ENCODE measurements at regions not wholly inside any gene's neighbourhood (a gene's known extent, or its start where the extent isn't known, plus 50 kb on each side); places are given as distances from the start of the nearest gene placed in this dataset.

DNA sequence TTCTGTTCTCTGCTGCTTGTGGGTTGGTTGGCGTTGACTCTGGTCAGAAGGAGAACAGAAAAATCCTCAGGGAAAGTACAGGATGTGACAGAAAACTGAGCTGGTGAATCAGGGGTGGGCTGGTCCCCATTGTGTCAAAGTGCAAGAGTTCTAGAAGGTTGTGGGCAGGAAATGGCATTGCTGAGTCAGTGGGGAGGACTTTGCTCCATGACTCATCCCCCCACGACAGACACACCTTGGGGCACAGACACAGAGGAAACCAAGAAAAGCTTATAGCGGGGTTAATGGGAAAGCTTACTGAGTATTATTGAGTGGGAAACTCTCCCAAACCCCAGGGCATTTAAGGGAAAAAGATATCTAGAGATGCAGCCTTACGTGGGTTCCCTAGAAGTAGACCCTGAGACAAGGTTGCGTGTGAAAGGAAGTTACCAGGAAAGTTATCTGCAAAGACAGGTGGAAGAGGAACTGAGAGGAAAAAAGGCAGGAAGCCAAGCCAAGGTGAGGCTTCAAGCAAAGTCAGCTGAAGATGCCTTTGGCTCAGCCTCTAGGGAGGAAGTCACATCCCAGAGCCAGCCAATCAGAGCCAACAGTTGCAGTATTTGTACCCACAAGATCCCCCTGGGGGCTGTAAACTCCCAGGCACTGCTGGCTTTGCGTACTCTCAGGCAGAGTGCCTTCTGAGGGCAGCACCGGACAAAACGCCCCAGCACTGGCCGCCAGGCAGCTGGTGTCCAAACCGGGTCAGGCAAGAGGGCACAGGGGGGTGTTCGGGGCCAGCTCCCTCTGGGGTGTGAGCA lies 86.4 kb downstream of the FOXL1 start:
- DNase-seq: no peak

DNA sequence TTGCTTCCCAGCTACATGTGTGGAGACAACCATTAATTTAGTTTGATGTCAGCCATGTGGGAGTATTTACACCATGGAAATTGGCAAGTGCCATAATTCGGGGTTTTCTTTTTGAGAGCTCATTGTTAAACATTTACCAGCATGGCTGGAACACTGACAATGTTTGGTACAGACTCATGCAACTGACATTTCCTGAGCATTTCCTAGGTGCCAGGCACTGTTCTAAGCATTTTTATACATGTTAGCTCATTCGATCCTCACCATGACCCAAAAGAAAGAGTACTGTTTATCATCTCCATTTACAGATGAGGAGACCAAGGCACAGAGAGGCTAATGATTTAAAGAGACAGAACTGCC lies 86.9 kb downstream of the FOXL1 start:
- DNase-seq: no peak

DNA sequence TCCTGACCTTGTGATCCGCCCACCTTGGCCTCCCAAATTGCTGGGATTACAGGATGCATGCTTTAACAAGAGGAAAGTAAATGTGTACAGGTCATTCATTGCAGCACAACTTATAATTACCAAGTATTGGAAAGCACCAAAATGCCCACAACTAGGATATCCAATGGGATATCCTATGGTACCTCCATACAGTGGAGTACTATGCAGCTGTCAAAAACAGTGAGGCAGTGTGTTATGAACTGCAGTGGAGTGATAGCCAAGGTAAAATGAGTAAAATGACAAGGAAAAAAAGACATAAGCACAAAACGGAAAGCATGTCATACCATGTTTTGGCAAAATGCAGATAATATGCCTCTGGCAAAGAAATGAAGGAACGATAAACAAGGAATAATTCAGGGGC lies 87.6 kb downstream of the FOXL1 start:
- no peak for DNase-seq

DNA sequence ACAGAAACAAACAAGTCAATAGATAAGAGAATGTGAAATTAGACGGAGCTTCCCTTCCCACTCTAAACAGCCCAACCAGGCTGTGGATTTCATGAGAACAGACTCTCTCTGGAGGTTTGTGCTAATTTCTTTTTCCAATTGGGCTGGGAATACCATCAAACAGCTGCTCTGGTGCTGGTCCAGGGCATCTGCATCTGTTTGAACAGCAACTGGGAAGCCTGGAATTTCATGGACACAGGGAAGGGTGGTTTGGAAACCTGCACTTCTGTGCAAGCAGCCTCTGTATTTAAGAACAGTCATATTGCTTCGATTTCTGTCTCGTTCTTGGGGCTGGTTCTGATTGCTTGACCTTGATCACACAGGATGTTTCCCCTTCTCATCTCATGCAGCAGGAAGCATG lies 88.7 kb downstream of the FOXL1 start:
- no peak for DNase-seq

DNA sequence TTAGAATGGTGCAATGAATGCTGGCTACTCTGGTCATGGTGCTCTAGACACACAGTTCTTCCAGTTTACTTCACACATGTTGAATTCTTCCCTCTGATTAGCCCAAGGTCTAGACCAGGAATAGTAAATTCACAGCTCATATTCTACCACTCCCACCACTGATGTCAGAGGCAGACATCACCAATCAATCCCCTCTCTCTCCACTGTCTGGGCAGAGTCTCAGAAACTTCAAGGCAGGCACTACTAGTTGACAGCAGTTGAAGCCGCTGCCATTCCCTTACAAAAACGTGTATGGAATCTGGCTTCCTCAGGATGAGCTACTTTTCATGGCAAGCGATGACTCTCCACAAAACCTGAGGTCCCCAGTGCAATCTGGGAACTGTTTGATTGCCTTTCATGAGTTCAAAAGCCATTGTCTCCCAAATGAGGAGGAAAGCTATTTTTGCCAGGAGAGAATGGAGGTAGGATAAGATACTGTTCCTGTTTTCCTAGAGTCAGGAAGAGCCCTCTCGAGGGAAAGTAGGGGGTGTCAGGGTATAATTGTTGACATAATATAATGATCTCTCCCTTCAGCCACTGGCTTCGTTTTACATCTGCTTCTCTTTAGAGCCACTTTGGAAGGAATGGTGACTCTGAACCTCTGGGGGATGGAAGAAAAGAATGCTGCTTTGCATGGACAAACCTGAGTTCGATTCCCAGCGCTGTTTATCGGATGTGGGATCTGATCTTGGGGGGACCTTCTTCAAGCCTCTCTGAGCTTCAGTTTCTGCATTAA lies 90.0 kb downstream of the FOXL1 start:
- DNase-seq: no peak

DNA sequence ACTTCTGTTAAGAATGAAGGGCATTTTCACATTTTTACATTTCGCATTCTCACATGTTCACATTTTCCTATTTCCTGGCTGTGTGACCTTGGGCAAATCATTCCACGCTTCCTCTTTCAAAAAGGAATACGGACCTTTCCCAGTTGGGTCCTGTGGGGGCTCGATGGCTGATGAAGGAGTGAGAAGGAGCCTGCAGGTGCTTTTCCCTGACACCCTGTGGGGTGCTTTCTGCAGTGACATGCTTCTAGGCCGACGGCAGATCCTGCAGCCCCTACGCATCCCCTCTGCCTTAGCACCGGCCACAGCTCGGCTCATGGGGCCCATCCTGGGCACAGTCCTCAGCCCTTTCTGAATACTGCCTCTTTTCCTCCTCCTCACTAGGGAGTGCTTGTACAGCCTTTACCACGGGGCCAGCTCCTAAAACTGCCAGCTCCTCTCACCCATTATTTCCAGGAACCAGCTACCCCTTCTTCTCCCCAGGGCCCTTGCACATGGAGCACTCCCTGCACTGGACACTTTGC lies 91.0 kb downstream of the FOXL1 start:
- no peak for DNase-seq

DNA sequence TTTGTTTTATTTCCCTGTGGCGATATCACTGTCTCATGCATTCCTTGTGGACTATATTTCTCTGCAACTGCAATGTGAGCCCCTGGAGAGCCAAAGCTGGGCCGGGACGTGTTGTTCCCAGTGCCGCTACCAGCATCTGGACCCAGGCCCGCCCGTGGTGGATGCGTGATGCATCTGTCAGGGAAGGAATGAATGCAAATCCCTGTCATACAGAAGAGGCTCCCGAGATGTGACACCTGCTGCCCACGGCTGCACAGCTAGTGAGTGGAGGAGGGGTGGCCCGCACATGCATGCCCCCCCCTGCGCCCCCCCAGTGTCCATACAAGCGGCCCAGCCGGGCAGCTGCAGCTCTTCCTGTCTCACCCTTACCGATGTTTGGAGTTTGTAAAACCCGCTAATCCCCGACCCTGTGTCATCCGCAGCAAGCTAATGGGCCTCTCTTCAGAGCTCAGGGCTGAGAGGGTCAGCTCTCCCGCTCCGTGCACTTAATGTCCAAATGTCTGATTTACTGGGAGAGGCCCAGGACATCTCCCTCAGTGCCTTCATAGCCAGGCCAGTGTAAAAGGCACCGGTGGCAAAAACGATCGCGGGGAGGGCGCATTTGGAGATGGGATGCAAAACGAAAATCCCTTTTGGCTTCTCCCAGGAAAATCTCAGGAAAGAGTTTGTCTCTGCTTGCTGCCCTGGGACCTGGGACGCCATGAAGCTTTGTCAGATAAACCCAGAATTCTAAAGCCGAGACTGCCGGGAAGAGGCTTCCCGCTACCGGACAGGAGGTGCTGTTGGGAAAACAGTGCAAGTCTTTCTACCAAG lies 91.8 kb downstream of the FOXL1 start:
- DNase-seq: no peak

DNA sequence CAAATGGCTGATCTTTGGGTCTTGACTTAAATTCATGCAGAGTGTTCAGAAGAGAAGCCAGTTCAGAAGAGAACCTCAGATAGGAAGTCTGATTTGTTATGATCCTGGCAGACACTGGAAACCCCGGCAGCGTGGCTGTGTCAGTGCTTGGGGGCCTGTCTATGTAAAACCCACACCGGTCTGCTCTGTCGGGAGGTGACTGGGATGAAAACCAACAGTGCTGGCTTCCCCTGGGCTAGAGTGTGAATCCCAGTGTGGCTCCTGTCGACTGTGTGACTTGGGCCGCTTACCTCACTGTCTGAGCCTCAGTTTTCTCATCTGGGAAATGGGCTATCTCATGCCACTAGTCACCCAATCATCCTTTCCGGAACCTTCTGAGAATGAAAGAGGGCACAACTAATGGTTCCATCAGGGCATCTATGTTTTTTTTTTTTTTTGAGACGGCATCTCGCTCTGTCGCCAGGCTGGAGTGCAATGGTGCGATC lies 92.4 kb downstream of the FOXL1 start:
- no peak for DNase-seq

DNA sequence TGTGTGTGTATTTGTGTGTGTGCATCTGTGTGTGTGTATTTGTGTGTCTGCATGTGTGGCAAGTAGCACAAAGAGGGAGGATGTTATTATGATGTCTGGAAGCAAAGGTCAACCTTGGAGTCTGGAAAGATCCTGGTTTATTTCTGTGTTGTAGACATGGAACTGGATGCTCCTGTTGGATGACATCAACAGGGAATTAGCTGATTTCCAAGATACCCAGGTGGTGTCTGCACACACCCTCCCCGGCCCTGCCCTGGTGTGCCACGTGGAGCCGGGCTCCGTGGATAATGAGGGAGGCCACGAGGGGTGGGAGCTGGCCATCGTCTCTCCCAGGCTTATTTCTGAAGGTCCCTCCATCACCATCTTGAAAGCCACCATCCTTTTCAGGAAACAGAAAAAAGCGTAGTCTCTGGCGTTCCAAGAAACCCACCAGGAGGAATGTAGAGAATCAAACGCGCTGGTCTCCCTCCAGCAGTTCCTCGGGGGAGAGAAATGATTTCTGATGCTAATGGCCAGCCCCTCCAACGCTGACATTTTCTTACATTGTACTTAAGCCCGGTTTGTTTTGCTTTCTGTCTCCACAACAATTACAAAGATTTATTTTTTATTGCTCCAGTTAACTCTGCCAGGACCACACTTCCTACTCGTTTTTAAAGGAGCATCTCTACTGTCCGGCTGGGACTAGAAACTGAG lies 93.3 kb downstream of the FOXL1 start:
- DNase-seq: no peak

DNA sequence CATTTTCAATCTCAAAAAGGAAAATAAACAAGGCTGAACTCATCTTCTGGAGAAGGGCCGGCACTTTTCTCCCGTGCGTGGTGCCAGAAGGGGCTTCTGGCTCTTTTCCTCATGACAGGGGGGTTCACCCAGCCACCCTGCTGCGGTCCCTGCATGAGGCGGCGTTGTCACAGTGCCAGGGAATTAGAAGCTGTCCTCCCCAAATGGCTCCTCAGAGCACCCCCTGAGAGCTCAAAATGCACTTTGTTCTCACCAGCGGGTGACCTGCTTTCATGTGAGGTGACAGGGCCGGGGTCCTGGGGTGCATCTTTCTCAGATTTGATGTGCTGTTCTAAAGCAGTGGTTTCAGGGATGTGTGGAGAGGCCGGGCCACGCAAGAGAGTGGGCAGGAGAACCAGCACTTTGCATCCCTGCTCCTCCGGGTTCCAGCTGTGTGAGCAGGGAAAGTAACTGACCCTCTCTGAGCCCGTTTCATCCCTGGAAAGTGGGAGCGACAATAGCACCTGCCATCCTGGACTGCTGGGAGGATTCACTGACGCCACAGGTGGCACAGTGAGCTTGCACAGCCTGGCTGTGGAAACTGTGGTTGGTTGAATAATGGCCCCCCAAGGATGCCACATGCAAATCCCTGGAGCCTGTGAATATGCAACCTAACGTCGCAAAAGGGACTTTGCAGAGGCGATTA lies 94.0 kb downstream of the FOXL1 start:
- no peak for DNase-seq

DNA sequence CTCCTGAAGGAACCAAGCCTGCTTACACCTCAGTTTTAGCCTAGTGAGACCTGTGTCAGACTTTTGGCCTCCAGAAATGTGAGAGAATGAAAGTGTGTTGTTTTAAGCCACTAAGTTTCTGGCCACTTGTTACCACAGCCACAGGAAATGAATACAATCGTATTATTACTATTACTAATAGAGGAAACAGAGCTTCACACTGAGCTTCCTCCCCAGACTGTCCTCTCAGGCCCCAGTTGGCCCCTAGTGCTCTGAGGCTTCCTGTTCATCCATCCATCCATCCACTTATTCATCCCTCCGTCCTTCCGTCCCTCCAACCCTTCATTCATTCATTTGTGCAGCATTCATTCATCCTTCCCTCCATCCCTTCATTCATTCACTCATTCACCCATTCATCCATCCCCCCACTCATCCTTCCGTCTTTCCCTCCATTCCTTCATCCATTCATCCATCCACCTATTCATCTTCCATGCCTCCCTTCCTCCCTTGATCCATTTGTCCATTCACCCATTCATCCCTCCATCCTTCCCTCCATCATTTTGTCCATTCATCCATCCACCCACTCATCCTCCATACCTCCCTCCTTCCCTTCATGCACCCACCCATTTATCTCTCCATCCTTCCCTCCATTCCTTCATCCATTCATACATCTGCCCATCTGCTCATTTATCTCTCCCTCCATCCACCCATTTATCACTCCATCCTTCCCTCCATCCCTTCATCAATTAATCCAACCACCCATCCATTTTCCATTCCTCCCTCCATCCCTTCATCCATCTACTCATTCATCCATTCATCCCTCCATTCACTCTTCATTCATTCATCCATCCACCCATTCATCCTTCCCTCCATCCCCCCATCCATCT lies 95.0 kb downstream of the FOXL1 start:
- no peak for DNase-seq

DNA sequence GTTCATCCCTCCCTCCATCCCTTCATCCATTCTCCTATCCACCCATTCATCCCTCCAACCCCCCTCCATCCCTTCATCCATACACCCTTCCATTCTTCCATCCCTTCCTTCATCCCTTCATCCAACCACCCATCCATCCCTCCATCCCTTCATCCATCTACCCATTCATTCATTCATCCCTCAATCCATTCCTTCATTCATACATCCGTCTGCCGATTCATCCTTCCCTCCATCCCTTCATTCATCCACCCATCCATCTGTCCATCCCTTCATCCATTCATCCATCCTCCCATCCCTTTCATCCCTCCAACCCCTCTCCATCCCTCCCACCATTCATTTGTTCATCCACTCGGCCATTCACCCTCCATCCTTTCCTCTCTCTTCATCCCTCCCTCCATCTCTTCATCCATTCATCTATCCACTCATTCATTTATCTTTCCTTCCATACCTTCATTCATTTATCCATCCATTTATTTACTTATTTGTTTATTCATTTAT lies 95.7 kb downstream of the FOXL1 start:
- no peak for DNase-seq

DNA sequence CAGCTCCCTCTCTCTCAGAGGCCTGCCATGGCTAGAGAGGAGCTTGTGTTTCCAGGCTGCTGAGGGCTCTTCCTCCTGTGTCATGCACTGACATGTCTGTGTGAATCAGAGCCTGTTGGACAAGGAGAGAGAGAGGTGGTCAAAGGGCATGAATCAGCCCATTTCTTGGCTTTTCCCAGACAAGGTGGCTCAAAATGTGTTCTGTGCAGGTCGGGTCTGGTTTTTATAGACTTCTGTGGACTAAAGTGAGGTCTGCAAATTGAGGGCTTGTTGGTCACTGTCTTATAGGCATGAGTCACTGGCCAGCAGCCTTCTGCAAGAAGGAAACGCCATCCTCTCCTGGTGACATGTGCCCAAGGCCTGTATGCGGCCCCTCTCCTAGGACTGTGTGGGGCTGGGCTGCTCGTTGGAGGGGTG lies 97.9 kb downstream of the FOXL1 start:
- DNase-seq: no peak

DNA sequence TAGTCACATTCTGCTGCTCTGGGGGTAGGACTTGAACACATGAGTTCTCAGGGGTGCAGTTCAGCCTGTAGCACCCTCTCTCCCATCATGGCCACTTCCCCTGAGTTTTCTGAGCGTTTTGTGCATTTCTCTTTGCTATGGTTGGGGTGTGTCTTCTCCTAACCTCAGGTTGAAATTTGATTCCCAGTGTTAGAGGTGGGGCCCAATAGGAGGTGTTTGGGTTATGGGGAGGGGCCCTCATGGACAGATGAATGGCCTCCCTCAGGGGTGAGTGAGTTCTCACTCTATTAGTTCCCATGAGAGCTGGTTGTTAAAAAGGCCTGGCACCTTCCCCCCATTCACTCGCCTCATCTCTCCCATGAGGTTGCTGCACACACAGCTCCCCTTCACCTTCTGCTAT lies 101.1 kb downstream of the FOXL1 start:
- no peak for DNase-seq

DNA sequence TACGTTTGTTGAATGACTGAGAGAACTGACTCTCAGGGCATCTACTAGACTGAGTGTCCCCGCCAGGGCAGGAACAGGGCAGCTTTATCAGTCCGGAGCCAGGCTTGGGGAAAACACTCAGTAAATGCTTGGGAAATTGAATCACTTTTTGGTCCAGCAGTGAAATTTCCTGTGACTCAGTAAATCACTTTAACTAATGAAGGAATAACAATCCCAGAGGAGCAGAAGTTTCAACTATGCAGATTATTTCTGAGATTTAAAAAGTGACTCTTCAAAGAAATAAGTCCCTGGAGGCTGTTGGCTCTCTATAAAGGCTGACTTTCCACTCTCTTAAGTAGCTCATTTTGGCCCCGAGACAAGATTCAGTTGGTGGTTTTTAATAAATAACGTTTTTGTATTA lies 101.8 kb downstream of the FOXL1 start:
- DNase-seq: no peak

DNA sequence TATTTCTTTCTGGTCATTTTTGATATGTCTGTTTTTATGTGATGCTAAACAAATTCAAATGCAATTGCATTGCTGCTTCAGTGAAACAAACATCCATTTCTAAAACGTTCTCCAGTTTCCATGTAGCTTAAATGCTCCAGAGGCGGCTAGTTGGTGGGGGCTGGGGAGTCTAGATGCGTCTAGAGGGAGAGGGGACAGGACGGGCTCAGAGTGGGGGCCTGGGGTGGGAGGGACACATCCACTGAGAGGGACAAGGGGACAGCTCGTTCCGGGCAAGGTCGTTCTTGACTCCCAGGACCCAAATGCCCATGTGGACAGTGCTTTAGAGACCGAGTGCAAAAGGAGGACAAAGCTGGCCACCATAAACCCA lies 102.3 kb downstream of the FOXL1 start:
- no peak for DNase-seq

DNA sequence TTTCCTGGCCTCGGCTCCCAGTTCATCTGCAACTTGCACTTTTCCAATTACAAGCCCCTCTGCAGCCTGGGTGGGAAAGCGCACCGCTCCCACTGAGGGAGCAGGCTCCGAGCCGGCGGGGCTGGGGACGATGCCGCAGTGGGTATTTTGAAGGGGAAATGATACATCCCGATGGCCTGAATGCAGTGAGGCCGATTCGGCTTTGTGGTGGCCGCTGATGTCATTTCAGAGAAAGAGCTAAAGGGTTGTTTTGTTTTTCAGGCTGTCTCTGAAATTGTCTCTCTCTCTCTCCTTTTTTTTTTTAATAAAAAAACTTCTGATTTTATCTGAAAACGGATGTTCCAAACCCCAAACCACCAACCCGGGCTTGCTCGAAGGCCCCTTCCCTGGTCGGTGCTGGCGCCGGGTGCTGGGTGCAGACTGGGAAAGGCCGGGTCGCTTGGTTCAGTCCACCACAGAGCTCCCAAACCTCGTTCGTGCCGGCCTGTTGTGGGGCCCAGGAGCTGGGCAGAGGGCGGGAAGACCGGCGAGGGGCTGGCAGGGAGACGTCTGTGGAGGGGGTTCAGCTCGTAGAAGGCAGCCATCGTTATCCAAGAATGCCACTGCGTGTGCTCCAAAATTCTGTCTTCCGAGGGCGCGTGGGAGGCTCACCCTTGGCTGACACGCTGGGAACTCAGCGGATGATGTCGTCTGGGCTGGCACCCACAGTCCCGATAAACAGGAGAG lies 102.8 kb downstream of the FOXL1 start:
- no peak for DNase-seq

DNA sequence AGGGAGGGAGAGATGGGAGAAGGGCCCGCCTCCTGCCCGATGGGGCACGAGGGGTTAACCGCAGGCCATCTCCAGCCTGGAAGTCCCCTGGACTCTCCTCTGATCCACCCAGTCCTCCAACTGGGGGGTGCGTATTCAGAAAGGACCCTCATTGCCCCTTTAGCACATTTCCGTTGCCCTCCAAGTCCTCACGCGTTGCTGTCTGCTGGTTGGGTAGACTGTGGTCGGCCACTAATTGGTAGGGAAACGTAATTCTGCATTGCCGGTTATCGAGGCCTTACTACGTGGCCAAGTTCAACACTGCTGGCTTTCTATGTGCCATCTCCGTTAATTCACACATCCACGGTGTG lies 103.4 kb downstream of the FOXL1 start:
- no peak for DNase-seq

DNA sequence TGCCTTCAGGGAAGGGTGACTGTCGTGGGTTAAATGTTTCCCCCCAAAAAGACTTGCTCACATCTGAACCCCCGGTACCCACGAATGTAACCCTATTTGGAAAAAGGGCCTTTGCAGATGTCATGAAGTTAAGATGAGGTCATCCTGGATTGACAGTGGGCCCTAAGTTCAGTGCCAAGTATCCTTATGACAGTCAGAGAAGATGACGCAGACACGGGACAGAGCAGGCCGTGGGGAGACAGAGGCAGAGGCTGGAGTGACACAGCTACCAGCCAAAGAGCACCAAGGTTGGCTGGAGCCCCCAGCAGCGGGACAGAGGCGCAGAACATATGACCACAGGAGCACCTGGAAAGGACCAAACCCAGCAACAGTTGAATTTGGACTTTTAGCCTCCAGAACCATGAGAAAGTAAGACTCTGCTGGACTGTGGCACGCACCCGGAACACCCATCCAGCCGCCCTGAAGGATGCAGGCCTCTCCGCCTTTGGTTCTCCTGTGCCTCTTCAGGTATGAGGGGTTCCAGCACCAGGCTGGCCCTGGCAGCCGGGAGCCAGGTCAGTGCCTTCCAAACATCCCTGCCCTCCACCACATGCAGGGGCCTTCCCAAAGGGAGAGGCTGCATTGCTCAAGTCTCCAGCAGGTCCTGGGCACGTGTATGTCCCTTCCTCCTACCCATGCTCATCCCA lies 104.0 kb downstream of the FOXL1 start:
- no peak for DNase-seq
